Panc1 (cell line): ENCODE measurements at regions not wholly inside any gene's neighbourhood (a gene's known extent, or its start where the extent isn't known, plus 50 kb on each side); places are given as distances from the start of the nearest gene placed in this dataset.

Experiments
- ATAC-seq: fragments of 200-7000 bp; cut with Tn5 transposase; 2 replicates; pipeline ENCODE4 v1.9.1; 2020; ENCODE audit warnings: mild to moderate bottlenecking, moderate library complexity
- BruUV-seq: library from RNA; stranded (reverse); fragments of 400-500 nt; replicated peaks from 2 replicates; lab custom pipeline; 2021; lab: Mats Ljungman, UMichigan
- CTCF ChIA-PET: fragments of 300-600 bp; sonication (Branson Sonifier 250); formaldehyde crosslinking; loops from one replicate; lab custom pipeline; 2022; ENCODE audit warnings: antibody characterized with exemption; lab: Charles Lee
- POLR2A ChIA-PET: fragments of 300-600 bp; sonication (Branson Sonifier 250); formaldehyde crosslinking; loops from one replicate; lab custom pipeline; 2022; ENCODE audit warnings: antibody characterized with exemption; lab: Charles Lee
- DNase-seq: peaks from one replicate; pipeline ENCODE4 v3.0.0-alpha.2; 2010; ENCODE audit warnings: low read depth, low spot score
- H3K27ac ChIP-seq: 2 replicates; pipeline ENCODE4 v1.5.1; 2011; ENCODE audit warnings: mild to moderate bottlenecking, low read length, inconsistent platforms
- H3K27me3 ChIP-seq: fragments of 200-500 bp; sonication (Bioruptor generic); 2 replicates; pipeline ENCODE4 v1.6.0; 2014; ENCODE audit warnings: low read length, inconsistent platforms; ENCODE audit not compliant: control insufficient read depth, insufficient read depth
- H3K36me3 ChIP-seq: fragments of 200-500 bp; sonication (Bioruptor generic); 2 replicates; pipeline ENCODE4 v1.5.1; 2014; ENCODE audit warnings: inconsistent platforms, mild to moderate bottlenecking, low read length, moderate library complexity; ENCODE audit not compliant: control insufficient read depth, insufficient read depth
- H3K4me1 ChIP-seq: 2 replicates; pipeline ENCODE4 v1.5.1; 2011; ENCODE audit warnings: inconsistent platforms, mild to moderate bottlenecking, low read length, moderate library complexity; ENCODE audit not compliant: control insufficient read depth, insufficient read depth
- H3K4me3 ChIP-seq, 2 experiments: 2 replicates each; pipeline ENCODE4 v1.5.1; 2011 to 2012; ENCODE audit warnings: low read depth in 2 of 2, low read length in 2 of 2, mild to moderate bottlenecking in 2 of 2, inconsistent platforms in 1 of 2, moderate library complexity in 1 of 2
- H3K9me3 ChIP-seq: fragments of 200-500 bp; sonication (Bioruptor generic); 2 replicates; pipeline ENCODE4 v1.5.1; 2014; ENCODE audit warnings: low read depth, mild to moderate bottlenecking, inconsistent platforms, low read length, moderate library complexity; ENCODE audit not compliant: control insufficient read depth, insufficient read depth
- POLR2AphosphoS5 ChIP-seq: IDR thresholded peaks from 2 replicates; pipeline ENCODE4 v1.6.1; 2012; ENCODE audit warnings: mild to moderate bottlenecking, low read depth, low read length, moderate library complexity
- SIN3A ChIP-seq: IDR thresholded peaks from 2 replicates; pipeline ENCODE4 v1.6.1; 2012; ENCODE audit warnings: low read depth, mild to moderate bottlenecking, low read length, moderate library complexity, borderline replicate concordance; ENCODE audit not compliant: insufficient read depth
- TCF7L2 ChIP-seq: IDR thresholded peaks from 2 replicates; pipeline ENCODE4 v1.6.1; 2011; ENCODE audit warnings: mild to moderate bottlenecking, low read depth, low read length, inconsistent platforms
- in situ Hi-C: cut with HindIII; loops from 2 replicates; pipeline ENCODE4 v1.10.0; 2016; ENCODE audit warnings: low sequenced_read_pairs, low pct_unique_long_range_greater_than_20kb
- intact Hi-C: fragments of 100-400 bp; cut with micrococcal nuclease; formaldehyde crosslinking; loops from one replicate; pipeline ENCODE4 v1.10.0; 2022; ENCODE audit not compliant: unreplicated experiment
- TF ChIP-seq, protein P1 (sequence below), 2 experiments: IDR thresholded peaks; 2 replicates each; pipeline ENCODE4 v1.6.1; 2011 to 2012; ENCODE audit warnings: low read depth in 2 of 2, control low read depth in 1 of 2, low read length in 1 of 2, mild to moderate bottlenecking in 1 of 2, moderate library complexity in 1 of 2; ENCODE audit not compliant: insufficient read depth in 1 of 2
- TF ChIP-seq, protein P2 (sequence below): fragments of 450-650 bp; IDR thresholded peaks from 2 replicates; pipeline ENCODE4 v1.5.1; 2017; ENCODE audit warnings: mild to moderate bottlenecking

DNA sequence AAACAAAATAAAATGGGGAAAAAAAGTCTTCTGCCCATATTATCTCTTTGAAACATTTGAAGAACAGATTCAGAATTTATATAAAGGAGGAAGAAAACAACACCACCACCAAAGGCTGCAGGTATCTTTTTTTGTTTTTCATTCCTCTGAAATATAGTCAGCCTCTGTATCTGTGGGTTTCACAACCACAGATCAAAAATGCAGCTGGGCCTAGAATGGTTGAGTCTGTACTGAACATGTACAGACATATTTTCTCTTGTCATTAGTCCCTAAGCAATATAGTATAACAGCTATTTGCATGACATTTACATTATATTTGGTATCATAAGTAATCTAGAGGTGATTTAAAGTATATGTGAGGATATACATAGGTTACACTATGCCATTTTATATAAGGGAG lies 559.7 kb upstream of the LRRN3 start:
- BruUV-seq: no TSS peak
- intact Hi-C loops: no loop called here
- no peak for TF ChIP-seq SIN3A
- TF ChIP-seq POLR2AphosphoS5: no peak
- TF ChIP-seq, protein P1, sequence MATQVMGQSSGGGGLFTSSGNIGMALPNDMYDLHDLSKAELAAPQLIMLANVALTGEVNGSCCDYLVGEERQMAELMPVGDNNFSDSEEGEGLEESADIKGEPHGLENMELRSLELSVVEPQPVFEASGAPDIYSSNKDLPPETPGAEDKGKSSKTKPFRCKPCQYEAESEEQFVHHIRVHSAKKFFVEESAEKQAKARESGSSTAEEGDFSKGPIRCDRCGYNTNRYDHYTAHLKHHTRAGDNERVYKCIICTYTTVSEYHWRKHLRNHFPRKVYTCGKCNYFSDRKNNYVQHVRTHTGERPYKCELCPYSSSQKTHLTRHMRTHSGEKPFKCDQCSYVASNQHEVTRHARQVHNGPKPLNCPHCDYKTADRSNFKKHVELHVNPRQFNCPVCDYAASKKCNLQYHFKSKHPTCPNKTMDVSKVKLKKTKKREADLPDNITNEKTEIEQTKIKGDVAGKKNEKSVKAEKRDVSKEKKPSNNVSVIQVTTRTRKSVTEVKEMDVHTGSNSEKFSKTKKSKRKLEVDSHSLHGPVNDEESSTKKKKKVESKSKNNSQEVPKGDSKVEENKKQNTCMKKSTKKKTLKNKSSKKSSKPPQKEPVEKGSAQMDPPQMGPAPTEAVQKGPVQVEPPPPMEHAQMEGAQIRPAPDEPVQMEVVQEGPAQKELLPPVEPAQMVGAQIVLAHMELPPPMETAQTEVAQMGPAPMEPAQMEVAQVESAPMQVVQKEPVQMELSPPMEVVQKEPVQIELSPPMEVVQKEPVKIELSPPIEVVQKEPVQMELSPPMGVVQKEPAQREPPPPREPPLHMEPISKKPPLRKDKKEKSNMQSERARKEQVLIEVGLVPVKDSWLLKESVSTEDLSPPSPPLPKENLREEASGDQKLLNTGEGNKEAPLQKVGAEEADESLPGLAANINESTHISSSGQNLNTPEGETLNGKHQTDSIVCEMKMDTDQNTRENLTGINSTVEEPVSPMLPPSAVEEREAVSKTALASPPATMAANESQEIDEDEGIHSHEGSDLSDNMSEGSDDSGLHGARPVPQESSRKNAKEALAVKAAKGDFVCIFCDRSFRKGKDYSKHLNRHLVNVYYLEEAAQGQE (IDR thresholded peaks at IDR 0.05; ENCODE audit: insufficient read depth in 1 of 2, low read depth in 2 of 2, low read length in 1 of 2): no peak
- TF ChIP-seq, protein P2, sequence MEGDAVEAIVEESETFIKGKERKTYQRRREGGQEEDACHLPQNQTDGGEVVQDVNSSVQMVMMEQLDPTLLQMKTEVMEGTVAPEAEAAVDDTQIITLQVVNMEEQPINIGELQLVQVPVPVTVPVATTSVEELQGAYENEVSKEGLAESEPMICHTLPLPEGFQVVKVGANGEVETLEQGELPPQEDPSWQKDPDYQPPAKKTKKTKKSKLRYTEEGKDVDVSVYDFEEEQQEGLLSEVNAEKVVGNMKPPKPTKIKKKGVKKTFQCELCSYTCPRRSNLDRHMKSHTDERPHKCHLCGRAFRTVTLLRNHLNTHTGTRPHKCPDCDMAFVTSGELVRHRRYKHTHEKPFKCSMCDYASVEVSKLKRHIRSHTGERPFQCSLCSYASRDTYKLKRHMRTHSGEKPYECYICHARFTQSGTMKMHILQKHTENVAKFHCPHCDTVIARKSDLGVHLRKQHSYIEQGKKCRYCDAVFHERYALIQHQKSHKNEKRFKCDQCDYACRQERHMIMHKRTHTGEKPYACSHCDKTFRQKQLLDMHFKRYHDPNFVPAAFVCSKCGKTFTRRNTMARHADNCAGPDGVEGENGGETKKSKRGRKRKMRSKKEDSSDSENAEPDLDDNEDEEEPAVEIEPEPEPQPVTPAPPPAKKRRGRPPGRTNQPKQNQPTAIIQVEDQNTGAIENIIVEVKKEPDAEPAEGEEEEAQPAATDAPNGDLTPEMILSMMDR: no peak
- TF ChIP-seq TCF7L2: no peak
- no peak overlapping the region for H3K4me3 ChIP-seq
- H3K27ac ChIP-seq: no peak overlapping the region
- H3K9me3 ChIP-seq: no peaks in the 10 kb centered on the region
- ATAC-seq (no peak), DNase-seq (no peak)
- H3K27me3 ChIP-seq: no peaks in the 10 kb centered on the region
- H3K36me3 ChIP-seq: no peaks in the 10 kb centered on the region
- CTCF ChIA-PET: no interaction called here
- in situ Hi-C loops: no loop called here
- POLR2A ChIA-PET: no interaction called here
- H3K4me1 ChIP-seq: no peaks in the 10 kb centered on the region

DNA sequence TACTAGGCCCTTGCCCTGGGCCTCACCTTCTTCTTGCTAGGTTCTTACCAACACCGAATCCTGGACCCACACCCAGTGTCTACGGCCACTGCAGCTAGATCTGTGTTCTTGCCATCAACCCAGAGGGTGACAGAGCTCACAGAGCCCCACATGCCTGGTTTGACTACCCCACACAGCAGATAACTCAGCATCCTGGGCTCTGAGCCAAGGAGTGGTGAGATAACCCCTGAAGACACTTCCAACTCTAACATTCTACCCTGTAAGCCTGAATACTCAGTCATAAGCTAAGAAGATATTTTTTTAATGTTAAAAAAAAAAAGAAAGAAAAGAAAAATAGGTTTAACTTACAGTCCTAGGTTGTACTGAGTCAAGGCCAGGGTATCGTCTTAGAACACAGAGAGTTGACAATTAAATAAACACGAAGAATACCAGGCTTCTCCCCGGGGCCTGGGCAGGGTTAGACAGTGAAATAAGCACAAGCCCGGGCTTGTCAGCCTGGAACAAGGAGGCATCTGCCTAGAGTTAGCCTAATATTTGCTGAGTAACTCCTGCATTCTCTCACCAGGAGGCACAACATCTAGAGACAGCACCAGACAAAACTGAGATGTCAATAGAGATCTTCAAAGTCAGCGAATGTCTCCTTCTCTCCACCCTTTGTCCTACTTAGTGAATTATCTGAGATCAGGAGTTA lies 556.5 kb upstream of the LRRN3 start:
- no peak for ATAC-seq
- no peak for DNase-seq
- Histone ChIP-seq H3K27me3 (no peaks in the 10 kb centered on the region), H3K36me3 (no peaks in the 10 kb centered on the region), H3K9me3 (no peaks in the 10 kb centered on the region), H3K27ac (no peak overlapping the region), H3K4me1 (no peaks in the 10 kb centered on the region), H3K4me3 (no peak overlapping the region)
- POLR2A ChIA-PET: no interaction called here
- no TSS peak for BruUV-seq
- intact Hi-C loops (no loop called here), in situ Hi-C loops (no loop called here)
- CTCF ChIA-PET: no interaction called here
- TF ChIP-seq POLR2AphosphoS5 (no peak), TCF7L2 (no peak), SIN3A (no peak)
- TF ChIP-seq, protein P2: no peak
- TF ChIP-seq, protein P1 (IDR thresholded peaks at IDR 0.05; ENCODE audit: insufficient read depth in 1 of 2, low read depth in 2 of 2, low read length in 1 of 2): no peak
